SK-N-SH (cell line): ENCODE measurements at regions not wholly inside any gene's neighbourhood (a gene's known extent, or its start where the extent isn't known, plus 50 kb on each side); places are given as distances from the start of the nearest gene placed in this dataset.

Experiments used
- CTCF ChIA-PET: fragments of 300-600, 350-600 bp; formaldehyde crosslinking; extraction: SDS; loops from one replicate; lab custom pipeline; 2021; lab: Yijun Ruan, JAX
- POLR2A ChIA-PET: fragments of 350-600 bp; sonication (Branson Sonifier 250); formaldehyde crosslinking; extraction: SDS; loops from one replicate; lab custom pipeline; 2020; ENCODE audit warnings: antibody characterized with exemption, inconsistent platforms; lab: Yijun Ruan, JAX
- DNase-seq: peaks from one replicate; pipeline ENCODE4 v3.0.0; 2012
- H2AFZ ChIP-seq: fragments of 200-600 bp; sonication (generic); 2 replicates; pipeline ENCODE4 v1.8.1; 2016; ENCODE audit warnings: antibody characterized with exemption, mild to moderate bottlenecking, low read depth
- H3F3A ChIP-seq: fragments of 200-600 bp; sonication (generic); replicated peaks from 2 replicates; pipeline ENCODE3; 2016; ENCODE audit warnings: antibody characterized with exemption, mild to moderate bottlenecking; ENCODE audit not compliant: insufficient read depth
- H3K27ac ChIP-seq, 2 experiments: fragments of 200-500 bp in 1 of 2; fragments of 200-600 bp in 1 of 2; sonication (Bioruptor generic) in 1 of 2; sonication (generic), shearing (Covaris generic) in 1 of 2; 2 replicates each; pipeline versions ENCODE4 v1.5.1 to v1.6.1; 2014 to 2016; ENCODE audit warnings: low read depth in 2 of 2, inconsistent platforms in 1 of 2, low read length in 1 of 2, mild to moderate bottlenecking in 1 of 2, mixed read lengths in 1 of 2
- H3K27me3 ChIP-seq: fragments of 200-600 bp; sonication (generic), shearing (Covaris generic); 2 replicates; pipeline ENCODE4 v1.6.1; 2016; ENCODE audit warnings: mixed run types; ENCODE audit not compliant: insufficient read depth
- H3K36me3 ChIP-seq, 2 experiments: fragments of 200-500 bp in 1 of 2; fragments of 200-600 bp in 1 of 2; sonication (Bioruptor generic) in 1 of 2; sonication (generic) in 1 of 2; replicated peaks in 1 of 2; 2 replicates each; pipeline versions ENCODE3 to v1.5.1; 2014 to 2016; ENCODE audit warnings: low read length in 1 of 2, mild to moderate bottlenecking in 1 of 2; ENCODE audit not compliant: insufficient read depth in 2 of 2, control insufficient read depth in 1 of 2
- H3K4me1 ChIP-seq, 2 experiments: fragments of 200-500 bp in 1 of 2; fragments of 200-600 bp in 1 of 2; sonication (Bioruptor generic) in 1 of 2; sonication (generic), shearing (Covaris generic) in 1 of 2; 2 replicates each; pipeline versions ENCODE4 v1.5.1 to v1.6.1; 2014 to 2016; ENCODE audit warnings: low read depth in 1 of 2, low read length in 1 of 2, mixed run types in 1 of 2; ENCODE audit not compliant: insufficient read depth in 2 of 2, control insufficient read depth in 1 of 2
- H3K4me2 ChIP-seq: fragments of 200-600 bp; sonication (generic), shearing (Covaris generic); 2 replicates; pipeline ENCODE4 v1.6.1; 2017; ENCODE audit warnings: mixed run types
- H3K4me3 ChIP-seq, 2 experiments: fragments of 200-500 bp in 1 of 2; fragments of 200-600 bp in 1 of 2; sonication (Bioruptor generic) in 1 of 2; sonication (generic), shearing (Covaris generic) in 1 of 2; 2 replicates each; pipeline versions ENCODE4 v1.5.1 to v1.8.1; 2014 to 2016; ENCODE audit warnings: low read depth in 2 of 2, inconsistent platforms in 1 of 2, low read length in 1 of 2, mild to moderate bottlenecking in 1 of 2, mixed read lengths in 1 of 2, moderate library complexity in 1 of 2
- H3K79me2 ChIP-seq: fragments of 200-600 bp; sonication (generic); 2 replicates; pipeline ENCODE4 v1.8.1; 2017; ENCODE audit warnings: mild to moderate bottlenecking; ENCODE audit not compliant: insufficient read depth
- H3K9ac ChIP-seq: fragments of 200-600 bp; sonication (generic); 2 replicates; pipeline ENCODE4 v1.6.1; 2017; ENCODE audit warnings: mixed run types
- H3K9me2 ChIP-seq: fragments of 200-600 bp; sonication (generic); 2 replicates; pipeline ENCODE4 v1.6.1; 2017; ENCODE audit warnings: mixed run types
- H3K9me3 ChIP-seq: fragments of 200-600 bp; sonication (generic); 2 replicates; pipeline ENCODE4 v1.6.1; 2017; ENCODE audit warnings: mixed run types, mild to moderate bottlenecking, moderate library complexity
- H4K20me1 ChIP-seq: fragments of 200-600 bp; sonication (generic); 2 replicates; pipeline ENCODE4 v1.6.1; 2017; ENCODE audit warnings: mild to moderate bottlenecking, mixed run types; ENCODE audit not compliant: insufficient read depth
- CHD2 ChIP-seq: fragments of 150-350 bp; IDR thresholded peaks from 2 replicates; pipeline ENCODE4 v1.6.1; 2018; ENCODE audit warnings: low read length; ENCODE audit not compliant: partially characterized antibody
- CTCF ChIP-seq: fragments of 200-600 bp; sonication (generic); IDR thresholded peaks from 2 replicates; pipeline ENCODE4 v1.6.1; 2017; ENCODE audit warnings: antibody characterized with exemption, mild to moderate bottlenecking, moderate library complexity
- ELF1 ChIP-seq: IDR thresholded peaks from 2 replicates; pipeline ENCODE4 v1.4.0; 2012
- EZH2phosphoT487 ChIP-seq: fragments of 200-600 bp; sonication (generic); IDR thresholded peaks from 2 replicates; pipeline ENCODE4 v1.6.1; 2017; ENCODE audit warnings: low read depth, mixed run types, mild to moderate bottlenecking, antibody characterized with exemption, moderate library complexity, borderline replicate concordance
- FOXJ3 ChIP-seq: sonication (generic); formaldehyde crosslinking; IDR thresholded peaks from 2 replicates; pipeline ENCODE4 v1.5.1; 2020; ENCODE audit warnings: mild to moderate bottlenecking, missing genetic modification reagents
- GABPA ChIP-seq: IDR thresholded peaks from 2 replicates; pipeline ENCODE4 v1.4.0; 2012; ENCODE audit warnings: low read depth, mild to moderate bottlenecking
- GATA2 ChIP-seq: sonication (generic); formaldehyde crosslinking; IDR thresholded peaks from 2 replicates; pipeline ENCODE4 v1.5.0; 2020; ENCODE audit warnings: mild to moderate bottlenecking, missing genetic modification reagents
- JUND ChIP-seq: IDR thresholded peaks from 2 replicates; pipeline ENCODE4 v1.4.0; 2012
- MEF2A ChIP-seq: IDR thresholded peaks from 2 replicates; pipeline ENCODE4 v1.4.0; 2012; ENCODE audit warnings: low read depth, borderline replicate concordance
- NFIC ChIP-seq: IDR thresholded peaks from 2 replicates; pipeline ENCODE4 v1.4.0; 2012; ENCODE audit warnings: borderline replicate concordance
- NRF1 ChIP-seq: IDR thresholded peaks from 2 replicates; pipeline ENCODE4 v1.6.1; 2012; ENCODE audit warnings: low read depth, mild to moderate bottlenecking, low read length
- POLR2AphosphoS5 ChIP-seq: IDR thresholded peaks from 2 replicates; pipeline ENCODE4 v1.6.1; 2012; ENCODE audit warnings: low read depth, low read length
- RAD21 ChIP-seq: IDR thresholded peaks from 2 replicates; pipeline ENCODE4 v1.6.1; 2012; ENCODE audit warnings: mild to moderate bottlenecking, low read length
- RCOR1 ChIP-seq: fragments of 150-350 bp; IDR thresholded peaks from 2 replicates; pipeline ENCODE4 v1.6.1; 2017; ENCODE audit warnings: antibody characterized with exemption, low read length
- RXRA ChIP-seq: IDR thresholded peaks from 2 replicates; pipeline ENCODE4 v1.4.0; 2012; ENCODE audit warnings: low read depth, mild to moderate bottlenecking, borderline replicate concordance
- SMC3 ChIP-seq: IDR thresholded peaks from 2 replicates; pipeline ENCODE4 v1.6.1; 2012; ENCODE audit warnings: low read depth, low read length, improper control_type of control experiment
- TCF12 ChIP-seq: IDR thresholded peaks from 2 replicates; pipeline ENCODE4 v1.4.0; 2012
- USF1 ChIP-seq: IDR thresholded peaks from 2 replicates; pipeline ENCODE4 v1.4.0; 2012; ENCODE audit warnings: low read depth, borderline replicate concordance
- USF2 ChIP-seq: fragments of 150-350 bp; IDR thresholded peaks from 2 replicates; pipeline ENCODE4 v1.6.1; 2017; ENCODE audit warnings: antibody characterized with exemption, low read length, low read depth, borderline replicate concordance
- ZBTB33 ChIP-seq: IDR thresholded peaks from 2 replicates; pipeline ENCODE4 v1.4.0; 2012; ENCODE audit warnings: low read depth, borderline replicate concordance
- WGBS: methylation state at CpG from one replicate; pipeline ENCODE4 v1.1.6; 2017; ENCODE audit warnings: low lambda C conversion rate; 5-methylcytosine and 5-hydroxymethylcytosine counted together

GRCh38 chr17:11140501-11140900 is 100.5 kb upstream of the SHISA6 start:
- Histone ChIP-seq H3K4me2 (no peak overlapping the region), H3K79me2 (no peaks in the 10 kb centered on the region), H4K20me1 (no peaks in the 10 kb centered on the region), H3K9me2 (no peaks in the 10 kb centered on the region)
- TF ChIP-seq EZH2phosphoT487 (no peak), SMC3 (no peak), FOXJ3 (no peak), GABPA (no peak), NFIC (no peak), TCF12 (no peak), JUND (no peak), RAD21 (no peak), MEF2A (no peak), CTCF (no peak), POLR2AphosphoS5 (no peak)
- TF ChIP-seq, all 33 proteins: peak for 0
- Histone ChIP-seq H3K4me3 (no peak overlapping the region), H2AFZ (no peak overlapping the region), H3K9ac (no peak overlapping the region), H3K36me3 (no peaks in the 10 kb centered on the region), H3K9me3 (no peaks in the 10 kb centered on the region), H3K27me3 (no peaks in the 10 kb centered on the region), H3F3A (no peaks in the 10 kb centered on the region), H3K27ac (no peak overlapping the region), H3K4me1 (no peaks in the 10 kb centered on the region)
- POLR2A ChIA-PET = no interaction called here
- 9% methylated on average over 4 of the region's 4 CpGs for WGBS
- CTCF ChIA-PET = interaction anchor here (0.8 to 1.0 kb wide), 2 partner anchors 265 to 292 kb away, joined by 3 read pairs; no protein-coding TSS in a partner anchor
- DNase-seq = no peak

GRCh38 chr17:11140043-11140442 is 101.0 kb upstream of the SHISA6 start:
- Histone ChIP-seq H3K9me2 (no peaks in the 10 kb centered on the region), H3K9me3 (no peaks in the 10 kb centered on the region), H3F3A (no peaks in the 10 kb centered on the region), H3K4me1 (no peaks in the 10 kb centered on the region), H3K9ac (no peak overlapping the region), H3K27me3 (no peaks in the 10 kb centered on the region), H3K27ac (no peak overlapping the region), H4K20me1 (no peaks in the 10 kb centered on the region), H3K4me2 (no peak overlapping the region), H3K36me3 (no peaks in the 10 kb centered on the region), H2AFZ (no peak overlapping the region), H3K79me2 (no peaks in the 10 kb centered on the region), H3K4me3 (no peak overlapping the region)
- no peak for DNase-seq
- whole genome bisulfite sequencing = 36% methylated on average over 1 of the region's 1 CpG
- CTCF ChIA-PET = interaction anchor here (1.0 kb wide), 1 partner anchor 264 kb away, joined by 3 read pairs; no protein-coding TSS in a partner anchor
- POLR2A ChIA-PET = no interaction called here
- no peak for TF ChIP-seq TCF12
- TF ChIP-seq RCOR1 = no peak
- TF ChIP-seq USF2 = no peak
- no peak for TF ChIP-seq SMC3
- no peak for TF ChIP-seq NRF1
- no peak for TF ChIP-seq MEF2A
- no peak for TF ChIP-seq USF1
- no peak for TF ChIP-seq CHD2
- TF ChIP-seq RXRA = no peak
- TF ChIP-seq ZBTB33 = no peak
- no peak for TF ChIP-seq CTCF
- no peak for TF ChIP-seq ELF1
- no peak for TF ChIP-seq GATA2
